ENCODE measurements at regions not wholly inside any gene's neighbourhood (a gene's known extent, or its start where the extent isn't known, plus 50 kb on each side); places are given as distances from the start of the nearest gene placed in this dataset.
A peak's percentile ranks its signal among the peaks of the same experiment; 100 is the strongest.
"Not testable (repeated sequence)": the region's sequence is repeated elsewhere in the genome, so short reads cannot be mapped to it uniquely, and the experiment has no call there.

GRCh38 chr7:93747019-93747418 is 143.5 kb downstream of the TFPI2 start:
- DNase-seq (ENCODE audit: low spot score) = no peak

GRCh38 chr7:93739424-93739823 is 151.1 kb downstream of the TFPI2 start:
- no peak for DNase-seq (ENCODE audit: low spot score)

- DNase-seq (ENCODE audit: low spot score) = no peak
These were observed 152.6 kb downstream of the TFPI2 start for GRCh38 chr7:93737953-93738352.

GRCh38 chr7:93736668-93737369 is 153.7 kb downstream of the TFPI2 start:
- no peak for DNase-seq (ENCODE audit: low spot score)

- no peak for DNase-seq (ENCODE audit: low spot score)
These were observed 153.8 kb upstream of the CALCR start for GRCh38 chr7:93728292-93728691.

GRCh38 chr7:93725954-93726353 is 151.4 kb upstream of the CALCR start:
- no peak for DNase-seq (ENCODE audit: low spot score)

DNA sequence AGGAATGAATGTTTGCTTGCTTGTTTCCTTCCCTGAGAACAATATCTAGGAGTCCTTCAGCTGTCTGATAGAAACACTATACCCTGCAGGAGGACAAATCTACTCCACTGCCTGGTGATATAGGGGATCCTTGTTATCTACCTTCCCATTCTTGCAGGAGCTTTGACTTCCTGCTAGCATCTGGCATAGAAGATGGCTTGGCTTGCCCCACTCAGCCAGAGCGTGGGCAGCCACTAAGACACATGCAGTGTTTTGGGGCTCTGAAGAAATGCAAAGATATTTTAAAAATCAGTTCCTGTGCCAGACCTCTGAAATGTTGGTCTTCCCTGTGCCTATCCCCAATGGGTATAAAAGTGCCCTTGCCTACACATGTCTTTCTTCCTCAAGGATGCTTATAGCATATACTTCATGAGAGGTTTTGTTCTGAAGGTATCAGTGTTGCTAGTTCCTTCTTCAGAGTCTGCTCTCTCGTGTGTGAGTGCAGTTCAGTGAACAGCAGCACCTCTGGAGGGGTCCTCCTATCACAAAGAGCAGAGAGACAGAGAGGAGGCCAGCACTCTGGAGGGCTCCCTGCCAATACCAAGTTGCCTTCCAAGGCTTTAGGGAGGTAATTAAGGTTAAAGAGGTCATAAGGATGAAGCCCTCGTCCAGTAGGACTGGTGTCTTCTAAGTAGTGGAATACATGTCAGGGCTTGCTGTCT is 149.1 kb upstream of the CALCR start:
- DNase-seq (ENCODE audit: low spot score) = no peak

DNA sequence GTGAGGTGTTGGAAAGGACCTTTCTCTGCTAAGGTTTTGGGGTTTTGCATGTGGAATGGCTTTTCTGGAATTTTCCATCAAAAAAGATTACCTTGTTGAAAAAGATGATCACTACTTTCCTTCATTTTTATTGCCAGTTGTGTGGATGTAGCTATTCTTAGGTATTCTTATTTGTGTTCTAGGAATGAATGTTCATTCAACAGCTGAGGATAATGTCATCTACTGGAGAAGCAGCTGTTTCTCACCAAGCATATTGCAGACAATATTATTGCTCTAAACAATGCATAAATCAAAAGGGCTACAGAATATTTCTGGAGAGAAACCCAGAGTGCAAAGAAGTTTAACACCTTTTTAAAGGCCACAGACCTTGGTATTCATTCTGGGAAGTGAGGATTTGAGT is 145.6 kb upstream of the CALCR start:
- DNase-seq (ENCODE audit: low spot score) = no peak

DNA sequence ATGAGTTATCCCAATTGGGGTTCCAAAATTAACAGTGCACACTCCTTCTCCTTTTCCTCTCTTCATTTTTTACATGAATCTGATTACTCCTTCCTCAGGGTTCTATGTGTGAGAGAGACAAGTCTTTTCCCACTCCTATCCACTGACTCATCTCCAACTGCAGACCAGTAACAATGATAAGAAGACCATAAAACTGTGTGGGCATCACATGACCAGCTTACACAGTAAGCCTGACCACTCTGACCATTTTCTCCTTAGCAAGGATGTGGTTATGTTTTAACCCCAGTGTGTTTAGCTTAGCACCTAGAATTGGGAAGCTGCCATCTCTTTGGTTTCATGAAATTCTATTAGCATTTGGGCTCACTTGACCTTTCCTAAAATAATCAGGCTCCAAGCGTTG is 145.0 kb upstream of the CALCR start:
- no peak for DNase-seq (ENCODE audit: low spot score)

DNA sequence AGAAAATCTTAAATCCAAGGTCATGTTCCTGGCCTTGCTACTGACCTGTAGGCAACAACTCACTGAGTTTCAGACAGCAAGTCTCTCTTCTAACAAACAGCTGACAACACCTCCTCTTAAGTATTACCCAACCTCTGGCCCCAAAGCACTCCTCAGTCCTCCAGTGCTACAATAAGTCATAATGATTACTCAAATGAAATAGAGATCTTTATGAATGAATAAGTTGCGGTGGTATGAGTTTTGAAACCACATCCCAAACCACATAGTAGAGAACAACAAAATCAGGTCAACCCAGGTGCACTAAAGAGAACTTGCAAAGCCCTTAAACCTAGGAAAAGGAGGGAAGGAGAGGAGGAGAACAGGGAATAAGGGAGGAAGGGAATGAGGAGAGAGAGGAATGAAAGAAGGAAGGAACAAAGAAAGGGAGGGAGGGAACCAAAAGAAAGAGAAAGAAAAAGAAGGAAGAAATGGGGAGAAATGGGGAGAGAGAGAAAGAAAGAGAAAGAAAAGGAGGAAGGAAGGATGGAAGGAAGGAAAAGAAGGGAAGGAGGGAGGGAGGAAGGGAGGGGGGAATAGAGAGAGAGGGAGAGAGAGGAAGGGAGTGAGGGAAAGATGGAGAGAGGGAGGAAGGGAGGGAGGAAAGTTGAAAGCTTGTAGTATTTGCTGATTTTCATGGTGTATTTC is 142.8 kb upstream of the CALCR start:
- no peak for DNase-seq (ENCODE audit: low spot score)

- DNase-seq (ENCODE audit: low spot score) = peak; percentile 39
These were observed 140.7 kb upstream of the CALCR start for GRCh38 chr7:93715234-93715633.

DNA sequence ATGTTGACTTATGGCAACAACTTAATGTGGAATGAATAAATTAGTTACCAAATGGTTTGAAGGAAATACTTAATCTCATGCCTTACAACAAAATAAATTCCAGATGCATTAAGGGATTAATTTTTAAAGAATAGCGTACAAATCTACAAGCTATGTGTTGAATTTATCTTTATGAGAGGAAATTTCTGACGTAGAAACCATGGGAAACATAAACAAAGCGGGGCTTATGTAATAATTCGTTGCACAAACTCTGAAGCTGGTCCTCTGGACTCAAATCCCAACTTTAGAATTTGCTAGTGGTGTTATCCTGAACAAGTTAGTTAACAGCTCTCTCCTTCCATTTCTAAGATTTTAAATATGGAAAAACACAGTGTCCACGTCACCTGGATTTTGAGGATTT is 137.4 kb upstream of the CALCR start:
- no peak for DNase-seq (ENCODE audit: low spot score)

DNA sequence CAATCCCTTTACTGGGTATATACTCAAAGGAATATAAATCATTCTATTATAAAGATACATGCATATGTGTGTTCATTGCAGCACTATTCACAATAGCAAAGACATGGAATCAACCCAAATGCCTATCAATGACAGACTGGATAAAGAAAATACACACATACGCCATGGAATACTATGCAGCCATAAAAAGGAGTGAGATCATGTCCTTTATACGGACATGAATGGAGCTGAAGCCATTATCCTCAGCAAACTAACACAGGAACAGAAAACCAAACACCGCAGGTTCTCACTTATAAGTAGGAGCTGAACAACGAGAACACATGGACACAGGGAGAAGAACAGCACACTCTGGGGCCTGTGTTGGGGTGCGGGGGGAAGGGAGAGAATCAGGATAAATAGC is 133.7 kb upstream of the CALCR start:
- DNase-seq (ENCODE audit: low spot score) = not testable (repeated sequence)

DNA sequence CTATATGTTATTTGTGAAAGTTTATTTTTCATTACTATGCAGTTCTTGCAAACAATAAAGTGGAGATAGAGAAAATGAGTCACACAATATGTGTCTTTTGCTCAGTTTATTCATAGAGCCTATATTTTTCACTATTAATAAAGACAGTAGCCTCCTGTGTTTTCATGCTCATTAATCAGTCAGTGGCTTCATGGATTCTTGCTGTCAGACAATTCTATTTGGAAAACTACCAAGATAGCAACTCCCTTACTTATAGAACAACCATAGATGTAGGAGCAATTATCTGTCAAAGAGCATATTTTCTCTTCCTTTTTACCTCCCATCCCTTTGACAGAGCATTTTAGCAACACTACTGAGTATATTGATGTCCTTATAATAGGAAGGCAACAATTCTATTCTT is 132.7 kb upstream of the CALCR start:
- DNase-seq (ENCODE audit: low spot score) = no peak

GRCh38 chr7:93706162-93706561 is 131.6 kb upstream of the CALCR start:
- not testable (repeated sequence) for DNase-seq (ENCODE audit: low spot score)

- DNase-seq (ENCODE audit: low spot score) = no peak
These were observed 129.7 kb upstream of the CALCR start for GRCh38 chr7:93704217-93704616.

DNA sequence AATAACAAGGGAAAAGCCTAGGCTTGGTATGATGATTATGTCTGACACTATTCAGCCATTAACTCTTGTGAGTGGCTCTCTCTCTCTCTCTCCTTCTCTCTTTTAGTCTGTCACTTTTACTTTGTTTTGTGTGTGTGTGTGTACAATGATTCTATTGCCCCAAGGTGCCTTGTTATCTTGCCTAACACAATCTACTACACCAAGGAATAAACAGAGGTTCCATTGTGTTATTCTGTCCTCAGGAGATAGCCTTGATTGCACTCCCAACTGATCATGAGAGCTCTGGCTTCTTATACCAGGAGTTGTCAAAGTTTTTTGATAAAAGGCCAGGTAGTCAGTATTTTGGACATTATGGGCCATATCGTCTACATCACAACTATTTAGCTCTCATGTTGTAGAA is 123.4 kb upstream of the CALCR start:
- DNase-seq (ENCODE audit: low spot score) = no peak

DNA sequence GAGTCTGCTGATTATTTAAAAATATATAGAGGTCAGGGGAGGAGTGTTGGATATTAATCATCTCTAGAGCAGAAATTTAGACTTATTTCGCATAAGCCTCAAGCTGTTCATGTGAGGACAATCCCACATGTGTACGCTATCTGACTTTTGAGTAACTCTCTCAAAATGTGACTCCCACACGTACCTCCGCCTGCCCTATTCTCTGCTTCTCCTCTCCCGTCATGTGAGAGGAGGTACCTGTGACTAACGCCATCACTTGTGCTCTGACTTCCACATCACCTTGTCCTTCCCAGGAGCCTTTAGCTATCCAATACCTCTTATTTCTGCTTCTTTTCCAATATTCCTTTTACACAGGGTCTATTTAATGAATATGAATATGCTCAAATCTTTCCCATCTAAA is 119.3 kb upstream of the CALCR start:
- no peak for DNase-seq (ENCODE audit: low spot score)

GRCh38 chr7:93690021-93690420 is 115.5 kb upstream of the CALCR start:
- DNase-seq (ENCODE audit: low spot score) = no peak

DNA sequence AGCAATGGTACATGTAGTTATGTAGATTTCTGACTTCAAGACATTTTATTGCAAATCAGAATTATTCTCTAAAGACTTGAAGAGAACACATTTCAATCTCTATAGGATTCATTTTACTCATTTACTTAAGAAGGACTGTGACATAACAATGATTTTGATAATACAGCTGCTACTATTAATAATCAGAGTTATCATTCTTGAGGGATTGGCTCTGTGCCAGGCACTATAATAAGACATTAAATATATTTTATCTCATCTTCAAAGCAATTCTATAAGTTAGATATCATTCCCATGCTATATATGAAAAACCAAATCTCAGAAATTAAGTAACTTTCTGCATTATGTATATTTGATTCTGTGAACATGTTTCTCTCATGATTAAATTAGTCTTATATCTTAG is 103.7 kb upstream of the CALCR start:
- no peak for DNase-seq (ENCODE audit: low spot score)

DNA sequence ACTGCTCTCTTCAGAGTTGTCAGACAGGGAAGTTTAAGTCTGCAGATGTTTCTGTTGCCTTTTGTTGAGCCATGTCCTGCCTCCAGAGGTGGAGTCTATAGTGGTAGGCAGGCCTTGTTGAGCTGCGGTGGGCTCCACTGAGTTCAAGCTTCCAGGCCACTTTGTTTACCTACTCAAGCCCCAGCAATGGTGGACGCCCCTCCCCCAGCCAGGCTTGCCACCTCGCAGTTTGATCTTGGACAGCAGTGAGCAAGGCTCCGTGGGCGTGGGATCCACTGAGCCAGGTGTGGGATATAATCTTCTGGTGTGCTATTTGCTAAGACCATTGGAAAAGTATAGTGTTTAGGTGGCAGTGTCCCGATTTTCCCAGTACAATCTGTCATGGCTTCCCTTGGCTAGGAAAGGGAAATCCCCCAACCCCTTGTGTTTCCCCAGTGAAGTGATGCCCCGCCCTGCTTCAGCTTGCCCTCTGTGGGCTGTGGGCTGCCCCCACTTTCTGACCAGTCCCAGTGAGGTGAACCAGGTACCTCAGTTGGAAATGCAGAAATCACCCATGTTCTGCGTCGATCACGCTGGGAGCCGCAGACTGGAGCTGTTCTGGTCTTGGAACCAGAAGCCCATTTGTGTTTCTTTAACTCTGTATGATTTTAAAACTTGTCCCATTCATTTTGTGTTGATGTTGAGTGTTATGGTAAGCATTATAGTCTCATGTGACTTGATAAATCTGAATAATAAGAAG is 89.2 kb upstream of the CALCR start:
- no peak for DNase-seq (ENCODE audit: low spot score)

DNA sequence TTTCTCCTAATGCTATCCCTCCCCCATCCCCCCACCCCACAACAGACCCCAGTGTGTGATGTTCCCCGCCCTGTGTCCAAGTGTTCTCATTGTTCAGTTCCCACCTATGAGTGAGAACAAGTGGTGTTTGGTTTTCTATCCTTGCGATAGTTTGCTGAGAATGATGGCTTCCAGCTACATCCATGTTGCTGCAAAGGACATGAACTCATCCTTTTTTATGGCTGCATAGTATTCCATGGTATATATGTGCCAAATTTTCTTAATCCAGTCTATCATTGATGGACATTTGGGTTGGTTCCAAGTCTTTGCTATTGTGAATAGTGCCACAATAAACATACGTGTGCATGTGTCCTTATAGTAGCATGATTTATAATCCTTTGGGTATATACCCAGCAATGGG is 83.6 kb upstream of the CALCR start:
- DNase-seq (ENCODE audit: low spot score) = not testable (repeated sequence)

Measured in SK-N-DZ (cell line).